Suprapubic skin (tissue), 4 donors: ENCODE measurements at regions not wholly inside any gene's neighbourhood (a gene's known extent, or its start where the extent isn't known, plus 50 kb on each side); places are given as distances from the start of the nearest gene placed in this dataset.
A peak's percentile ranks its signal among the peaks of the same experiment; 100 is the strongest.

Experiments used
- POLR2A ChIP-seq, 2 donors: fragments of 450-650 bp; IDR thresholded peaks; one replicate each; pipeline ENCODE4 v1.6.1; 2017; ENCODE audit warnings: antibody characterized with exemption in 2 of 2, mild to moderate bottlenecking in 2 of 2, moderate library complexity in 2 of 2
- POLR2AphosphoS5 ChIP-seq, 3 donors: sonication (generic); formaldehyde crosslinking; IDR thresholded peaks; one replicate each; pipeline ENCODE4 v1.6.1; 2017; ENCODE audit warnings: antibody characterized with exemption in 3 of 3
- TF ChIP-seq, protein P1 (sequence below), 2 donors: fragments of 200-600 bp in 1 of 2; fragments of 450-650 bp in 1 of 2; sonication (generic) in 1 of 2; IDR thresholded peaks; one replicate each; pipeline ENCODE4 v1.5.1; 2016 to 2019; ENCODE audit warnings: antibody characterized with exemption in 2 of 2, mild to moderate bottlenecking in 1 of 2, moderate library complexity in 1 of 2

DNA sequence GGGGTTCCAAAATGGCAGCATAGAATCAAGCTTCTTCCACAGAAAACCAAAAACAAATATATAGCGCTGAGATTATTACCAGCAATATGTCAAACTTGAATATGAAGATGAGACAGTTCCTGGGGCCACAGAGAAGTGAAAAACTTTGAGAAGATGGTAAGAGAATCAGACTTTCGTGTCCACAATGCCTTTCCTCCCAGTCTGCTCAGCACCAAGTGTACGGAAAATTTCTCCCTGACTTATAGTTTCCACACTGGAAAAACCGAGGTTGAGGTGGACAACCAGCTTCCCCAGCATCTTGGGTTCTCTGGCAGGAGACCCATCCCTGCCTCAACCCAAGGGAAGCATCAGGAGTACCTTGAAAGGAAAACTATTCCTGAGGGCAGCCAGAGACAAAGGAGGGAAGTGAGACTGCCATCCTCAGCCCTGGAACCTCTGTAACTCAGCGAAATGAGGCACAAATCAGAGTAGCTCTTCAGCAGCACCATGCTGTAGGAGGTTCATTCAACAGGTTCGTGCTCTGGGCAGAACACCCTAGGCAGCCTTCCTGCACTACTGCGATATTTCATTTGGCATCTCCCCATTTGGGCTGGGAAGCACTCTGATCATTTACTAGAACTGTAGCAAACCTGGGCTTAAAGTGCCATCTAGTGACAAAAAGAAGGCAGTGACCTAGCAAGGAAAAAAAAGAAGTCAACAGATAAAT, 52.4 kb upstream of the CAPRIN2 start:
- TF ChIP-seq, protein P1, sequence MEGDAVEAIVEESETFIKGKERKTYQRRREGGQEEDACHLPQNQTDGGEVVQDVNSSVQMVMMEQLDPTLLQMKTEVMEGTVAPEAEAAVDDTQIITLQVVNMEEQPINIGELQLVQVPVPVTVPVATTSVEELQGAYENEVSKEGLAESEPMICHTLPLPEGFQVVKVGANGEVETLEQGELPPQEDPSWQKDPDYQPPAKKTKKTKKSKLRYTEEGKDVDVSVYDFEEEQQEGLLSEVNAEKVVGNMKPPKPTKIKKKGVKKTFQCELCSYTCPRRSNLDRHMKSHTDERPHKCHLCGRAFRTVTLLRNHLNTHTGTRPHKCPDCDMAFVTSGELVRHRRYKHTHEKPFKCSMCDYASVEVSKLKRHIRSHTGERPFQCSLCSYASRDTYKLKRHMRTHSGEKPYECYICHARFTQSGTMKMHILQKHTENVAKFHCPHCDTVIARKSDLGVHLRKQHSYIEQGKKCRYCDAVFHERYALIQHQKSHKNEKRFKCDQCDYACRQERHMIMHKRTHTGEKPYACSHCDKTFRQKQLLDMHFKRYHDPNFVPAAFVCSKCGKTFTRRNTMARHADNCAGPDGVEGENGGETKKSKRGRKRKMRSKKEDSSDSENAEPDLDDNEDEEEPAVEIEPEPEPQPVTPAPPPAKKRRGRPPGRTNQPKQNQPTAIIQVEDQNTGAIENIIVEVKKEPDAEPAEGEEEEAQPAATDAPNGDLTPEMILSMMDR (IDR thresholded peaks at IDR 0.05) = peak; percentile 49 to 63
- TF ChIP-seq POLR2A (IDR thresholded peaks at IDR 0.05) = no peak
- no peak for TF ChIP-seq POLR2AphosphoS5 (IDR thresholded peaks at IDR 0.05)
